ENCODE measurements at regions not wholly inside any gene's neighbourhood (a gene's known extent, or its start where the extent isn't known, plus 50 kb on each side); places are given as distances from the start of the nearest gene placed in this dataset.

GRCh38 chr13:67966065-67966464, 735.9 kb upstream of the PCDH9 start:
- no peak for TF ChIP-seq POU6F1 (CRISPR knock-in tag; IDR thresholded peaks at IDR 0.05; ENCODE audit: borderline replicate concordance, low read depth)
- TF ChIP-seq ZNF565 (CRISPR knock-in tag; conservative IDR thresholded peaks at IDR 0.05; ENCODE audit: low read depth): no peak
- no peak for TF ChIP-seq ZFP3 (CRISPR knock-in tag; IDR thresholded peaks at IDR 0.05)
- TF ChIP-seq PPARA (CRISPR knock-in tag; IDR thresholded peaks at IDR 0.05; ENCODE audit: borderline replicate concordance): no peak
- no peak for TF ChIP-seq ARNTL (CRISPR knock-in tag; IDR thresholded peaks at IDR 0.05; ENCODE audit: borderline replicate concordance, low read depth)
- no peak for TF ChIP-seq ZC3H10 (CRISPR knock-in tag; IDR thresholded peaks at IDR 0.05)
- TF ChIP-seq ISL1 (CRISPR knock-in tag; IDR thresholded peaks at IDR 0.05): no peak
- ATAC-seq: no peak

GRCh38 chr13:67964986-67965385, 734.9 kb upstream of the PCDH9 start:
- TF ChIP-seq SNAI2 (CRISPR knock-in tag; IDR thresholded peaks at IDR 0.05) (no peak), ZFP30 (CRISPR knock-in tag; IDR thresholded peaks at IDR 0.05) (no peak)
- ATAC-seq: no peak

- TF ChIP-seq CSRNP3 (CRISPR knock-in tag; IDR thresholded peaks at IDR 0.05) (no peak), ISL1 (CRISPR knock-in tag; IDR thresholded peaks at IDR 0.05) (peak; percentile 73)
These were observed 734.0 kb upstream of the PCDH9 start for GRCh38 chr13:67964091-67964490.

GRCh38 chr13:67961331-67961730, 731.2 kb upstream of the PCDH9 start:
- no peak for TF ChIP-seq OSR1 (CRISPR knock-in tag; IDR thresholded peaks at IDR 0.05)
- TF ChIP-seq GLIS3 (CRISPR knock-in tag; IDR thresholded peaks at IDR 0.05): no peak
- TF ChIP-seq ARNTL (CRISPR knock-in tag; IDR thresholded peaks at IDR 0.05; ENCODE audit: borderline replicate concordance, low read depth): no peak
- TF ChIP-seq PATZ1 (CRISPR knock-in tag; IDR thresholded peaks at IDR 0.05; ENCODE audit: borderline replicate concordance): no peak
- TF ChIP-seq ISL1 (CRISPR knock-in tag; IDR thresholded peaks at IDR 0.05): no peak
- no peak for TF ChIP-seq ZNF565 (CRISPR knock-in tag; conservative IDR thresholded peaks at IDR 0.05; ENCODE audit: low read depth)
- TF ChIP-seq TCF4 (CRISPR knock-in tag; IDR thresholded peaks at IDR 0.05; ENCODE audit: borderline replicate concordance): no peak
- TF ChIP-seq ZC3H10 (CRISPR knock-in tag; IDR thresholded peaks at IDR 0.05): no peak
- no peak for TF ChIP-seq POU6F1 (CRISPR knock-in tag; IDR thresholded peaks at IDR 0.05; ENCODE audit: borderline replicate concordance, low read depth)
- no peak for TF ChIP-seq ESRRG (CRISPR knock-in tag; IDR thresholded peaks at IDR 0.05)
- no peak for TF ChIP-seq CSRNP3 (CRISPR knock-in tag; IDR thresholded peaks at IDR 0.05)
- no peak for TF ChIP-seq CSDC2 (CRISPR knock-in tag; IDR thresholded peaks at IDR 0.05)
- no peak for ATAC-seq

More at GRCh38 chr13:67964091-67964490, 734.0 kb upstream of the PCDH9 start:
- ATAC-seq: no peak

GRCh38 chr13:67951431-67951830, 721.3 kb upstream of the PCDH9 start:
- TF ChIP-seq ZNF8 (CRISPR knock-in tag; IDR thresholded peaks at IDR 0.05) (no peak), ZFP3 (CRISPR knock-in tag; IDR thresholded peaks at IDR 0.05) (no peak), ZNF565 (CRISPR knock-in tag; conservative IDR thresholded peaks at IDR 0.05; ENCODE audit: low read depth) (no peak), ZFP30 (CRISPR knock-in tag; IDR thresholded peaks at IDR 0.05) (no peak), OSR1 (CRISPR knock-in tag; IDR thresholded peaks at IDR 0.05) (no peak), SNAI2 (CRISPR knock-in tag; IDR thresholded peaks at IDR 0.05) (no peak), TOX (CRISPR knock-in tag; IDR thresholded peaks at IDR 0.05; ENCODE audit: borderline replicate concordance) (no peak), GLIS3 (CRISPR knock-in tag; IDR thresholded peaks at IDR 0.05) (no peak), POU6F1 (CRISPR knock-in tag; IDR thresholded peaks at IDR 0.05; ENCODE audit: borderline replicate concordance, low read depth) (no peak), ZNF70 (CRISPR knock-in tag; IDR thresholded peaks at IDR 0.05) (no peak)
- no peak for ATAC-seq
